Stimulated activated CD8-positive, alpha-beta memory T cell treated with anti-CD3 and anti-CD28 coated beads, Interleukin-4, amount 100 ng/mL, for 24 hours (primary cell): ENCODE measurements at regions not wholly inside any gene's neighbourhood (a gene's known extent, or its start where the extent isn't known, plus 50 kb on each side); places are given as distances from the start of the nearest gene placed in this dataset.
A peak's percentile ranks its signal among the peaks of the same experiment; 100 is the strongest.

ENCODE experiments used
- DNase-seq: peaks from one replicate; pipeline ENCODE4 v3.0.0-alpha.2; 2020; ENCODE audit warnings: low read depth

DNA sequence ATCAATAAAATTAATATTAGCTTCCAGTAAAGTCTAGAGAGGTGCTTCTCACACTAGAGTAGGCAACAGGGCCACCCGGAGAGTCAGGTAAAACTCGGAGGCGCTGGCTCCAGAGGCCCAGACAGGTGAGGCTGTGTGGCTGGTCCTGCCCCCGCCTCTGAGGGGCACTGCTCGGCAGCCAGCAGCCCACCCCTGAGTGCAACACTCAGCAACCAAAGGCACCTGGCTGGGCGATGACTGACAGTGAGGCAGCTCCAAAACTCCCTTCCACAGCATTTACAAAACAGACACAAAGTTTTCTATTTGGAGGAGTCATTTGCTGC lies 138.8 kb upstream of the ID2 start:
- no peak for DNase-seq

DNA sequence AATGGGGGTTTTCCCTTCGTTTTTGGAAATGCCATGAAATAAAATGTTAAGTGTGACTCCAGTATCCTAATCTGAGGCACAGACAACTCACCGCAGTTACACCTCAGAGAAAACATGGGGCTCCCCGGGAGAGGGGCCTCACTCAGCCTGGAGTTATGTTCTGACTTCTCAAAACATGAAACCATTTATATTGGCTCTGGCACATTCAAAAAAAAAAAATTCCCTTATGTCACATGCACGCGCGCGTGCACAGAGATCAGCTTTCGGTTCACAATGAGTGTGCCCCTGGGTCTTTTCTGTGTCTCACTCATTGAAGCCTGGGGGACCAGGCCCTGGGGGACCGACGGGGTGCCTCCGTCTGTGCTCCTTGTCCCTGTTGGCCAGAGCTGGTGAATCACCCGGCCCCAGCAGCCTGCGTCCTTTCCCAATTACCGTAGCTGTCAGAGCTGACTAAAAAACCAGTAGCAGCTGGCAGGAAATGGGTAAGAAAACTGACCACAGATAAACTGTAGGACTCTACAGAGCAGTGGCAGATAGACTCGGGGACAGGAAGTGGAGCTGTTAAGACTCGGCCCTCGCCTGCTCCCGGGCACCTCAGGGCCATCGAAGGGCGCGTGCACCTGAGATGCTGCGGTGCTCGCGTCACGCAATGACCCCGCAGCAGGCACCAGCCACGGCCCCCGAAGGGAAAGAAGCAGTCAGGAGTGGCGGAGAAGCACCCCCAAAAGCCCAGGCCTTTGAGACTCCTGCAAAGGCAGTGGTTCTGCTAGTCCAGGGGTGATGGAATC lies 138.3 kb upstream of the ID2 start:
- peak; percentile 55 for DNase-seq

DNA sequence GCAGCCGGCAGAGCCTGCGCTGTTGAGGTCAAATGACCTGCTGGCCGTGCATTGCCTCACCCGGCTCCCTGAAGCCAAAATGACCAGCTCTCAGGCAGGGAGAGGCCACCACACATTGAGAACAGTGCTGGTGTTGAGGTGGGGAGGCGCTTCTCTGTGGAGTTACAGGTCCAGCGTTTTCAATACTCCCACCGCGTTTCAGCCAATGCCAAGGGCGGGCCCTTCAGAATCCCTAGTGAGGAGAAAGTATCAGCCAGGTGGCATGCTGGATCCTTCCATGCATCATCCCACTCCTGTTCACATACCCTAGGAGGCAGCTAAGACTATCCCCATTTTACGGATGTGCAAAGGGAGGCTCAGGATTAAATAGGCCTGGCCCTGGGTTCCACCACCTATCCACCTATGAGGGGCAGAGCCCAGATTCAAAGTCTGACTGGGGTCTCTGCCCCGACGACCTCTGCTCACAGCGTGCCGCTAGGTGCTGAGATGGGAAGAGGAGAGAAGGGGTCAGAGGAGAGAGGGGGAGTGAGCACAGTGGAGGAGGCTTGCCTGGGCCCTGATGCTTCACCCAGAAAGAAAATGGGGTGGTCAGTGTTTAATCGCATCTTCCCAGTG lies 137.6 kb upstream of the ID2 start:
- DNase-seq = no peak

DNA sequence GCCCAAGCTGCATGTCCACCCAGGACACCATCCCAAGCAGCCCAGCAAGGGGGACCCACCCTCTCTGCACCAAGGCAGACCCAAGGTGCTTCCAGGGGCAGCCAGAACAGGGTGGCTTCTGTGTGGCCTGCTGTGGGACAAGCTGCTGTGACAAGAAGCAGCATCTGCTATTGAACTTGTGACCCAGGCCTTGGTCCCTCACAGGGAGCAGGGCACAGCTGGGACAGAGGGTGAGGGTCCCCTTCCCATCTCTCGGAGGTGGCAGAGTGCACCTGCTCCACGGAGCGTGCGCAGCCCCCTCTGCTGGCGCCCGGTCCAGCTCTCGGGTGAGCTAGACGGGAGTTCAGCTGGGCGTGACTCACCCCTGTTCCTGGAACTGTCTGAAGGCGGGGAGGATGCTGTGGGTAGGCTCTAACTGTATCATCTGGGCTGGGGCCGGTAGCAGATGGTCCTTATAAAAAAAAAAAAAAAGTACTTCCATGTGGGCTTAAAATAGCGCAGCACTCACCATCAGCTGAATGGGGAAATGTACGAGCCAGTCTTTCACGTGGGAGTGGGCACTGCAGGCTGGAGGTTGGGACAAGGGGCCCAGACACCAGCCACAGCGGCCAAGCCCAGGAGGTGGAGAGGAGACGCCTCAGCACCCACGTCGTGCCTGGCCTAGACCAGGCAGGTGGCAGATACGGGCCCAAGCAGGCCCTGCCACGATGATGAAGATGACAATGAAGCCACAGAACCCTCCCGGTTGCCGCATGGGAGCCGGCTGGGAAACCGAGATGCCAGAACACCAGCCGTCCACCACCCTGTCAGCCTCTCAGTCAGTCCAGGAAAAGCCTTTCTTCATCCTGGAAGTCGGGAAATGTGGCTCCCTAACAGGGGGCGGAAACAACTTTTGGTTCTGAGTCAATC lies 136.8 kb upstream of the ID2 start:
- DNase-seq = peak; percentile 80

DNA sequence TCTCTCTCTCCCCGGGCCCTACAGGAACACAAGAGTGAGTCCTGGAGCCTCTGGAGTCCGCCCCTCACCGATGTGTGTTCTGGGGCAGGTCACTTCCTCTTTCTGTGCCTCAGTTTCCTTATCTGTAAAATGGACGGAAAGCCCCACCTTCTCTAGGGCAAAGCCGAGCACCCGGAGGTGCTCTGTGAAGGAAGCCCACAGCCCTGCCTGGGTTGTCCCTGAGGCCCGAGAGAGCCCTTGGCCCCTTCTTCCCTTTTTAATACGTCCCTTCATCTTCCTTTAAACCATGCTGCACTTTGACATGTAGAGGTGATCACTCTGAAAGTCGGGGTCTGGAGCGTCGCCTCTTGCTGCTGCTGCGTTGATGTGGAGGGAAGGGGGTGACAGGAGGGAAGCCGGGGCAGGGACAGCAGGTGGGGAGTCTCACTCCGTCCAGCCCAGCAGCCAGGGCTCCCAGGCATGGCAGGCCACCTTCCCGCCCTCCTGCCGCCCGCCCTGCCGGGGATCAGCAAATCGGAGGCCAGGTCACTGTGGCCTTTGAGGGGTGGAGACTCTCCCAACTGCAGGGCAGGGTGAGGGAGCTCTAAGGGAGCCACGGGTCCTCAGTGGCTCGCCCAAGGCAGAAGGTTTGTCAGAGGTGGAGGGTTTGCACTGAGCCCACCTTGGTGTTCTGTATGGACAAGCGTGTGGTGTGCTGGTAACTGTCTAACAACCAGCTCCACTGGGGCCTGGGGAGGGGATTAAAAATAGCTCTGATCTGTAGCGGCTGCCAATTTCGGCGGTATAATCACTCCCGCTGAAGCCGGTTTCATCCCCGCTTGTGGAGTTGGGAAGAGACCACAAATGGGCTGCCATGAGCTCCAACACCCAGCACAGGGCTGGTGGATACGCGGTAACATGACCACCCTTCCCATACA lies 135.9 kb upstream of the ID2 start:
- no peak for DNase-seq

DNA sequence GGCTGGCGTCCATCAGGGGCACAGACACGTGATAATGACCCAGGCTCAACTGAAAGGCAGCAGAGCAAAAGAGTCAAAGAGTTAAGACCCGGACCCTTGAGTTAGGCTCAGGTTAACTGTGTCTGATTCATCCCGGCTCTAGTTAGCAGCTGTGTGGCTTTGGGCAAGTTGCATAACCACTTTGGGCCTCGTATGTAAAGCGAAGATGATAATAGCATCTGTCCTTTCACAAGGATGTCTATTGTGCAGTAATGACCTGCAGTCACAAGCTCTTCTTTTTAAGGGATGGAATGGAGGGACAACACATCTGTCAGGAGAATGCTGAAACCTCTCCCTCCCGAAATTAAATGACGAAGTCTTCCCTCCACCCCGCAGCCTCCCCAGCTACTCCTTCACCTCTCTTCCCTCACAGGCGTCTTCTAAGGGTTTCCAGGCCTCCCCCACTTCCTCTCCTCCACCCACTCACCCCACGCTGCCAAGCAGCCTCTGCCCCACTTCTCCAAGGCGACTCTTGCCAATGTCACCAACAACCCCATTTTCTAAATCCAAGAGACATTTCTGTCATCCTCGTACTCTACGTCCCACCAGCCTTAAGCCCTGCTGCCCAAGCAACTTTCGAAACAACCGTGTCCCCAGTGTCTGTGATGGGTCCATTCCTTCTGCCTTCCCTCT lies 135.1 kb upstream of the ID2 start:
- no peak for DNase-seq

DNA sequence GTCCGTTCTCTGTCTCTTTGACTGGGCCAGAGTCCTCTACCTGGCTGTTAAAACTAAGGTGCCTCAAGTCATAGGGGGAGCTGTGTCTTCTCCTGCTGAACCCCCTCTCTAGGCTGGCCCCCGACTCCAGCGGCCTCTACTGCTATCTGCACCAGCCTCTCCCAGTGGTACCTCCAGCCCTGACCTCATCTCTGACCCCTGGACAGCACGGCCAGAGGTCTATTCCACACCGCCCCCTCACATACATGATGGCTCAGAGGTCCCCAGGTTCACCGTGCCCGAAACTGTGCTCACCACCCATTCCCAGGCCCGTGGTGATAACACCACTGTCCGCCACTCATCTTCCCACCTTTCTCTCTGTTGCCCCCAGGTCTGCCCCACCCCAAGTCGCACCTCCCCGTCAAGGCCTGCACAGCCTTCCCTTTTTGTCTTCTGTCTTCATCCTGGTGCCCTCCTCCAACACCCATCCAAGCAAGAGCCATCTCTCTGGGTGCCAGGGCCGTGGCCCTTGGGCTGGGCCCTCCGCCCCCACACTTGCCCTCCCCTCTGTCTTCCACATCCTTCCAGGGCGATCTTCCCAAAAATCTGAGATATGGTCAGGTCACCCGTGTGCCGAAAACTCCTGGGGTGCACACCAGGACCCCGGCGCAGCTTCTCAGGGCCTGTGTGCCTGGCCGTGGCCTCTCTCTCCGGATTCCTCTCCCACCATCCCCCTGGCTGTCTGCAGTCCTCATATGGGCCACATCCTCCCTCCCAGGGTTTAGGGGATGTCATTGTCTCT lies 134.4 kb upstream of the ID2 start:
- DNase-seq = no peak

DNA sequence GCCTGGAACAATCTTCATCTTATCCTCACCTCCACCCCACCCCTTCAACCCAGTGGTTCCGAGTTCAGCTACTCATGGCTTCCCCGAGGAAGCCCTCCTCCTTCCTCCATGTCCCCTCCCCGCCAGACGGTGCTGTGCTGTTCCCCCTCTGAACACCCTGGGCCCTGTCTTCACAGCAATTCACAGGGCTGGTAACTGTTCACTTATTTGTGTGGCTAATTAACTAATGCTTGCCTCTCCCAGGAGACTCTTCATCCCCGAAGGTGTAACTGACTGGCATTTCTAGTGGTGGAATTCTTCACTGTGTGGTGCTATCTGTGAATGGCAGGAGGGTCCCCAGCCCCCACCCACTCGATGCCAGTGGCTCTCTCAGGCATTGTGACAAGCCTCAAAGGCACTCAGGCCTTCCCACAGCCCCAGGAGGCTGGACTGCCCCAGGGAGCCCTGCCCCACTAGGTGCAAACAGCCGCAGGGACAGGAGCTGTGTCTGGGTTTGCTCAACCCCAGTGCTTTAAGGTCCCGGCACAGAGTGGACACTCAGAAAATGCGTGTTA lies 133.7 kb upstream of the ID2 start:
- DNase-seq = no peak

DNA sequence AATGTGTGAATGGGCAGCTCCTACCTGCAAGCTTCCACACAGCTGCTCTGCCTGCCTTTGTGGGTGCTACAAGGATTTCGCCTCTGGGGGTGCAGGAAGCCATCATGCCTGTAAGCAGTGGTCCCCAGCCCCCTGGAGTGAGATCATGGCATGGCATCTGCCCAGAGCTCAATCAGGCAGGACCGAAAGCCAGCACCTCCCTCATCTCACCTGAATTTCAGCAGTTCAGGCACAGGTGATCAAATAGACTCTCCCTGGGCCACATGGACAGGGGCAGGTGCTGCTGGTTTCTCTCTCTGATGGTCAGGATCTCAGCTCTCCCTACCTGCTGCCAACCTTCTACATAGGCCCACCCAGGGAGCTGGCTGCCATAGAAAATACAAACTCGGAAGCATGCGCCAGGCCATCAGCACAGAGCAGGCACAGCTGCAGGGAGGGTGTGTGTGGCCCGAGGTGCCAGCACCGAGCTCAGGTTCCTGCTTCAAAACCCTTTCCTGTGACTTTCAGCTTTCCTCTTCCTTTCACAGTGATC lies 133.2 kb upstream of the ID2 start:
- DNase-seq = no peak

DNA sequence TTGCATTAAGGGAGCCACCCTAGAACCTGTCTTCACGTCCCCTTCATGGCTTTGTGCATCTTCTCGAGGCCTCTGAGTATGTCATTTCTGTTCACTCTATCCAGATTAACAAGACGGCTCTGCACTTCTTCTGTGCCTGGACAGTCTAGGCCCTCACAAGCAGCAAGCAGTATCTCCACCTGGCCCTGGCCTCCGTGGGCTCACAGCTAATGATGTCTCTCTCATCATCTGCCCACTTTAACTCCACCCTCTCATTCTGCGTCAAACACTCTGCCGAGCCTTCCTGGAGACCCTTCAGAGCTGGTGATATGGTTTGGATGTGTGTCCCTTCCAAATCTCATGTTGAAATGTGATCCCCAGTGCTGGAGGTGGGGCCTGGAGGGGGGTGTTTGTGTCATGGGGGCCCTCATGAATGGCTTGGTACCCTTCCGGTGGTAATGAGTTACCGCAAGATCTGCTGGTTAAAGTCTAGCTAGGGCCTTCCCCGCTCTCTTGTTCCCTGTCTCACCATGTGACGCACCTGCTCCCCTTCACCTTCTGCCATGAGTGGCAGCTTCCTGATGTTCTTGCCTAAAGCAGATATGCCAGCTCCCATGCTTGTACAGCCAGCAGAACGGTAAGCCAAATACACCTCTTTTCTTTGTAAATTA lies 132.5 kb upstream of the ID2 start:
- DNase-seq = no peak

DNA sequence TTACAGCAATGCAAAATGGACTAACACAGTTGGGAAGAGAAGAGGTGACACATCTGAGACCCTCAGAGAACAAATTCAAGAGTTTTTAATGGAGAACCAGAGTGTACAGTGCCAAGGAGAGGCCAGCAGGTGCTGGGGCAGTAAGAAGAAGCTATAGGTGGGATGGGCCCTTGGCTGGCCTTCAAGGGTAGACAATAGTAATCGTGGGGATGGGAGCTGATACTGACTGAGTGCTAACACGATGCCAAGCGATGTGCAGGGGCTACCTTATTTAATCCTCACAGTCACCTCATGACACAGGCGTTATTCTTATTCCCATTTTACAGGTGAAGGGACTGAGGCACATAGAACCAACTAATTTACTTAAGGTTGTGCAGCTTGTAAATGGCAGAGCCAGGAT lies 131.9 kb upstream of the ID2 start:
- DNase-seq = no peak

DNA sequence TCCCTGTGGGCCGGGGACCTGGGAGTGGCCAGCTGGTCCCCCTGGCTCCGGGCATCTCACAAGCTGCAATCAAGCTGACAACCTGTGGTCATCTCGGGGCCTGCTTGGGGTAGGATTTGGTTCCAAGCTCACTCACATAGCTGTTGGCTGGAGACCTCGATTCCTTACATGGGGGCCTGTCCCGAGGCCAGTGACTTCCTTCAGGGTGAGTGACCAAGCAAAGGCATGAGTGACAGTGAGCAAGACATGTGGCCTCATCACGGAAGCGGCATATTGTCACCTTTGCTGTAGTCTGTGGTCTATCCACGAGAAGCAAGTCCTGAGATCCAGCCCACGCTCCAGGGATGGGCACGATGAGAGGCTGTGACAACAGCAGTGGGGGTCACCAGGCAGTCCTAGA lies 131.4 kb upstream of the ID2 start:
- no peak for DNase-seq

DNA sequence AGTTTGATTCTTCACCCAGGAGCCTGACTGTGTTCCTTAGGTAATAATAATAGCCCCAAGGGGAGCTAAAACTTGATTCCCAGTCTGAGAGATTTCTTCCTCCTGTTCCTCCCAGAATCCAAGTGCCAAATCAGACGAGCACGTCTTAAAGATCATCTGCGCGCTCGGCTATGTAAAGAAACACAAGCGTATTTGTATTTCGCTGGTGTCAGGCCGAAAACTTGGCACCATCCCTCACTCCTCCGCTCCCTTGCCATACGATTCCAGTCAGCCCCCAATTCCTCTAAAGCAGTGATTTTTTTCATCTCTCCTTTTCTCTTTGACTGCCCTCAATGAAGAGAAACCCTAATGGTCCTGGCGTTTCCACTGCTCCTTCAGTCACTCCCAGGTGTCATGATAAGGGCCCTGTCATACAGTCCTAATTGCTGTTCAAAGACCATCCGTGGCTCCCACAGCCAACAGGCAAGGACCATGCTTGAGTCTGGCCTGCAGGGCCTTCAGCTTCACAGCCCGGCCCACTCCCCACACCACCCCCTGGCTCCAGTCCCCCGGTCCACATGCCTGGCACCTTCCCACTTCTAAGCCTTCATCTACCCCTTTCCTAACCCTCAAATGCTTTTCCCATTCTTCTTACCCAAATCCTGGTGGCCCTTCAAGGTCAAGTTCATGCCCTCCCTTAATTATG lies 130.8 kb upstream of the ID2 start:
- DNase-seq = no peak

DNA sequence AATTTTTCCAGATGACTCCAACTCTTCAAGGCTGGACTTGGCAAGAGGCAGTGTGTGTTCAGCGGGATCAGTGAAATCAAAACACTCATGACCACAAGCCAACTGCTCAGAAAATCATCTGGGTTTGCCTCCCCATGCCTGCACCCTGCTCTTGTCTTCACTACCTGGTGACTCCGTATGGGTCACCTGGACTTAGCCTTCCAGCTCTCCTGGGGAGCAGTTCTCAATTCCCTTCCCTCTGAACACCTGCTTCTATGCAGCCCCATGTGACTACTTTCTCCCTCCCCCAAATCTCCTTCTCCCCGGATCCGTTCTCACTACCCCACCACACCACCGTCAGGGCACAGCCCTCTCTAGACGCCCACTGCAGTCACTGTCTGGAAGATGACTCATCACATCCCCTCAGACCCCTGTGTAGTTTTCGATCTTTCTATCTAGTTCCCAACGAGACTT lies 130.2 kb upstream of the ID2 start:
- DNase-seq = peak; percentile 28

DNA sequence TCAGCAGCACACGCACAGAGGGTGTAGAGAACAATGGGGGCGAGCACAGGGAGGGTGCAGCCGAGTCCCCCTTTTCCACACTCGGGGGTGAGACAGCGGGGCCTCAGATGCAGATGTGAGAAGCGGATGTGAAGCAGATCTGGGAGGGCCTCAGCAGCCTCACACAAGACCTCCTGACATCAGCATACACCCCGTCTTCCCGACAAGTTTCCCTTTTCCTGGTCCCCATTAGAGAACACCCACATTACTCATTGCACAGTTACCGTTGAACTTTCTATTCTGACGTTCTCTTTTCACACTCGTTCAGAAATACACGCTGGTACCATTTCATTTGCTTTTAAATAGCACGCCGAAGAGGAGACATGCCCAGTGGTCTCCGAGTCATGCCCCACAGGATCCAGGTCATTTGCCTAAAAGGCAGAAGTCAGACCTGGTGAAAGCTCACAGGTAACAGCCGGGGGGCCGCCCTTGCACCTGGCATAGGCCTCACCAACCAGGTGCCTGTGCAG lies 129.5 kb upstream of the ID2 start:
- DNase-seq = no peak

DNA sequence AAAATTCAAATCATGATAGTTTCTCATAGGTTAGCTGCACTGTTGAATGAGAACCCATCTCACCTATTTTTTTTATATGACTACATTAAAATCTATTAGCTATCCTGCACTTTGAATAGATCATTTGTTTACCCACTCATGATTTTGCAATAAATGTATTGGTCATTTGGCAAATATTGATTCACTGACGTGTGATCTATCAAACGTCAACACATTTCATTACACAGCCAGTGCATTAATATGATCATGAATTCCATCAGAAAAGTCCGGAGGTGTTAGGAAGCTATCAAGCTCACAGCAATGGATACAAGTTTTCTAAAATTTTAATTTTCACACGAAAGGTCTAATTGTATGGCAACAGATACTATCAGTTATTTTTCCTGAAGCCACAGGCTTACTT lies 128.2 kb upstream of the ID2 start:
- no peak for DNase-seq

DNA sequence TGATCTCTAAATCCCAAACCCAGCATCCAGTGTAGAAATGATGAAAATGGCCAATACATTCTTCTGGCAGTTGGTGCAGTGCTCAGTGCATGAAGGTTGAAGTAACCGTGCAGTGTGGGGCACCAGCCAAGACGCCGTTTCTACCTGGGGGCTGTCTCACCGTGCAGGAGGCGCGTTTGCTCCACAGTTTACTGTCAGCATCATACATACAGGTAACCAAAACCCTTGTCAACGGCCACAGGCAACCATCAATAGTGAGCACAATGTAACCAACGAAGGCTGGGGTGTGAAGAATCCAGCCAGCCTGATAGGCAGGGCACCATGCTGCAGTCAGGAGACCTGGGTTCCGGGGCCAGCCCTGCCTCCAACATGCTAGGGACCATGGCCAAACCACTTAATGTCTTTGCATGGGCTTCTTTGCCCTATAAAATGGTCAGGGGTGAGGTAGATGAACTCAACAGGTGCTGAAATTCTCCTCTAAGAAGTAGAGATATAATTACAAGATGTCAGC lies 127.5 kb upstream of the ID2 start:
- DNase-seq = no peak

DNA sequence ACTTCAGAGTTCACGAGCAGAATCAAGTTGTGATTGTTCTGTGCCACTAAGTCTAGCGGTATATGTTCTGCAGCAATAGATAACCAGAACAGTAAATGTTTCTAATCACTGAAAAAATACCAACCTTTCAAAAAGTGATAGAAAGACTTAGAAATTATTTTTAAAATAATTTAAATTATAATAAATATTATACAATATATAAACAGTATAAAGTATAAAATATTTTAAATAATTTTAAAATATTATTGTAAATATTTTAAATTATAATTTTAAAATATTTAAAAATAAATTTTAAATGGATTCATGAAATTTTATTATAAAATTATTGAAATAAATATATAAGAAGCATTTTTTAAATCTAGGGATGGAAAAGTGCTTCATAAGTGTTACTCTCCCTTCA lies 126.3 kb upstream of the ID2 start:
- no peak for DNase-seq
